Right ventricle myocardium inferior (tissue), 1 donor: ENCODE measurements at regions not wholly inside any gene's neighbourhood (a gene's known extent, or its start where the extent isn't known, plus 50 kb on each side); places are given as distances from the start of the nearest gene placed in this dataset.

Experiments used
- ATAC-seq: fragments of 200-7000 bp; cut with Tn5 transposase; one replicate; pipeline ENCODE4 v1.9.1; 2020; ENCODE audit warnings: mild to moderate bottlenecking, moderate library complexity
- DNase-seq: peaks from one replicate; pipeline ENCODE4 v3.0.0; 2021; ENCODE audit errors: missing footprints
- intact Hi-C: fragments of 100-400 bp; cut with DNase I; formaldehyde crosslinking; loops from one replicate; pipeline ENCODE4 v1.11.0; 2022
- donor health status: DM: no; HTN: yes; CAD: no; lungs with severe emphysema.

DNA sequence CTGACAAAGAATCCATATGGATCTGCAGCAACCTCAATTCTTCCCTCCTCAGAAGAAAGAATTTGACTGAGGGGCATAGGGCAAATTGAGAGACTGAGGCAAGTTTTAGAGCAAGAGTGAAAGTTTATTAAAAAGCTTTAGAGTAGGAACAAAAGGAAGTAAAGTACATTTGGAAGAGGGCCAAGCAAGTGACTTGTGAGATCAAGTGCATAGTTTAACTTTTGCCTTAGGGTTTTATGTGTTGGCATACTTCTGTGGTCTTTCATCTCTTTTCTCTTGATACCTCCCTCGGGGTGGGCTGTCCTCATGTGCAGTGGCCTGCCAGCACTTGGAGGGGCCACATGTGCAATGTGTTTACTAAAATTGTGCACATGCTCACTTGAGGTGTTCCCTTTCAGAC lies 98.0 kb upstream of the MAGEB16 start:
- intact Hi-C loops: no loop called here
- ATAC-seq (no peak), DNase-seq (no peak)

DNA sequence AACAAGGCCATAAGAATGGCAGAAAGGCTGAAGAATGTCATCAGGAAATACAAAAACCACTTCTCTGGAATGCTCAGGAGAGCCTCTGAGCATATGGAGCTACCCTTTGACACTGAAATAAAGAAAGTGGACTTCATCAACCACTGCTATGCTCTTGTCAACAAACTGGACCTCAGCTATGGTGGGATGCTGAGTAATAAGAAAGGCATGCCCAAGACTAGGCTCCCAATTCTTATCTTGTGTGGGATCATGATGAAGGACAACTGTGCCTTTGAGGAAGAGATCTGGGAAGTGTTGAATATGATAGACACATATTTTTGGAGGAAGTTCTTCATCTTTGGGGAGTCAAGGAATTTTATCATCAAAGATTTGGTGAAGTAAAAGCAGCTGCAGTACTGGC lies 86.9 kb upstream of the MAGEB16 start:
- ATAC-seq: no peak
- DNase-seq: no peak
- intact Hi-C loops: no loop called here

DNA sequence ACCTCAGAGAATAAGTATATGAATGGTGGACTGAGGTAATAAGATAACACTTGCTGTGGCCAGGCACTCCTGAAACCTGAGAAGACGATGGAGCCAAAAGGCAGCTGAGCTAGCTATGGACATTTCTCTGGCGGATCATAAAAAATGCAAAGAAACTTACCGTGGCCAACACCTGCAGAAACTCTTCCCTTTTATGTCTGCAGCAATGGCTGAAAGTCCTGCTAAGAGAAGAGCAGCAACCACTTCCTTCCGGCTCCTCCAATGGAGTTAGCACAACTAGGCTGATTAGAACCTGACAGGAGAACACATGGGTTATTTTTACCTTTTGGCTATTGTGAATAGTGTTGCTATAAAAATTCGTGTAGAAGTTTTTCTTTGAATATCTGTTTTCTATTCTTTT lies 76.0 kb upstream of the MAGEB16 start:
- ATAC-seq: no peak

DNA sequence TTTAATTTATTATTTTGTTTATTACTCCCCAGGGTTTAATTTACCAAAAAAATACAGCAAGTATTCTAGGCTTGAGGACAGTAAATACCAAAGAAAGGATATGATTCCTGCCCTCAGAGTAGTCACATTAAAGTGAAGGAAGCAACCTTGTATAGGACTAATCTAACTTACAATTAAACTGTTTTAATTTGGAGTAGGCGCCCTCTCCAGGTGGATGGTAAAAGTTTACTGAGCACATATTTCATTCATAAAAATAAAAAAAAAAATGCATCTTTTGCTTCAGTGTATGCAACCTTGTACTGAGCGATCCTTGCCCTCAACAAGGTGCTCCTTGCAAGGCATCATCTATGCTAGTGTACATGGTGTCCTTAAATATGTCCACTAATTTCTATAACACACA lies 72.0 kb upstream of the MAGEB16 start:
- intact Hi-C loops: no loop called here
- no peak for ATAC-seq
- DNase-seq: no peak

More for the DNA sequence above, 76.0 kb upstream of the MAGEB16 start:
- no peak for DNase-seq
- intact Hi-C loops: no loop called here

DNA sequence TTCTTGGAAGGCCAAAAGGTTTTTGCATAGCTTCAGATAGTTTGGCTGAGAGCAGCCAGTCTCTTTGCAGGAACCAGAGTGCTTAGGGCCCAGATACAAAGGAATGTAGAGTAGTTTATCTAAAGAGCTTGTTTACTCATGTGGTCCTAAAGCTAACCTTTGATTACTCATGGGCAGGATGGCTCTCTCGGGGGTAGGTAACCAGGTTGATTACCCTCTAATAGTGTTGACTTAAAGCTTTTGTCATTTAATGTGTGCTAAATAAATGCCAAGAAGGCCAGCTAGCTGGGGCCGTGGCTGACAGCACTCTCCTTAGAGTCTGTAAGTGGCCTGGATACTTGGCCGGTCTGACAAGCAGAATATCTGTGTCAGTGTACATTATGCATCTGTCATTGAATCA lies 69.7 kb upstream of the MAGEB16 start:
- intact Hi-C loops: no loop called here
- ATAC-seq (no peak), DNase-seq (no peak)

DNA sequence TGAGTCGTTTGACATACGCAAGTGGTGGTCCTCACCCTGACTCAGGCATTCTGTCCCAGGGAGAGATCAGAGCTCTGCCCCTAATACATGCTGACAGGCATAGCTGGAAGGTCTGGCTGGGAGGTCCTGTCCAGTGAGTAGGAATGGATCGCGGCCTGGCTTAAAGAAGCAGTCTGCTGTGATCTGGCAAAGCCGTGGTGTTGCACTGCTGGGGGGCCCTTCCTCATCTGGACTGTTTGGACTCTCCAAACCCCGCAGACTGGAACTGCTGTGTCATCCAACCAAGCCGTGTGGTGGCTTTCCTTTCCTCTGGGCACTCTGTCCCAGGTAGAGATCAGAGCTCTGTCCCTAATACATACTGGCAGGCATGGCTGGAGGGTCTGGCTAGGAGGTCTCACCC lies 64.3 kb upstream of the MAGEB16 start:
- no peak for ATAC-seq
- DNase-seq: no peak
- intact Hi-C loops: no loop called here

DNA sequence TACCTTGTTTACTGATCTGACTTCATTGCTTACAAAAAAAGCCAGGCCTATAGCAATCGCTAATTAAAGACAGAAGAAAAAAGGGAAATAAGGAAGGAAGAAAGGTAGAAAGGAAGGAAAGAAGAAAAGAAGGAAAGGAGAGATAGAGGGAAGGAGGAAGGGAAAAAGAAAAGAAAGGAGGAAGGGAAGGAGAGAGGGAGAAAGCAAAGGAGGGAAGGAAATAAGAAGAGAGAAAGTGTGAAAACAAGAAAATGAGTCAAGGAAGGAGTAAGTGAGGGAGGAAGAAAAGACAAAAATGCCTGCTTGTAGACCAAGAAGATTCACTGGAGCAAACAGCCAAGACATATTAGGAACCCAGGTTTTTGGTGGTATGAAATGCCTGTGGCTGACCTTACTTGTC lies 57.0 kb upstream of the MAGEB16 start:
- intact Hi-C loops: no loop called here
- no peak for DNase-seq
- no peak for ATAC-seq

DNA sequence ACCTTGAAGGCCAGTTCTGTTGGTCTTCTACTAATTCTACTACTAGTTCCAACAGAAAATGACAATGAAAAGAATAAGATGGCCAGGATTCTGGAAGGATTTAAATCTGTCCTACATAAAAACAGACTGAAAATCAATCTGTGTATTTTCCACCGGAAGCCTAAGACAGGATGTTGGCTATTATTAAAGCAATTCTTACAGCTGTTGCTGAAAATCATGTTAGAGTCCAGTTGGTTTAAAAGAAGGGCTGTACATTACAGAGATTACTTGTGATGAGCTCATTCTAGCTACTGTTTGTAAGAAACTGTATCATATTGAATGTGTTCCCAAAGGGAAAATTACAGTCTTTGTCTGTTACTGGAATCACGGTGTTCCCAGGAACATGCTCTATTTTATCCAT lies 54.8 kb upstream of the MAGEB16 start:
- DNase-seq: no peak
- no peak for ATAC-seq
- intact Hi-C loops: no loop called here
